Nephron (organoid): ENCODE measurements at regions not wholly inside any gene's neighbourhood (a gene's known extent, or its start where the extent isn't known, plus 50 kb on each side); places are given as distances from the start of the nearest gene placed in this dataset.

Source experiments
- H3K27ac Mint-ChIP-seq, 3 experiments: 2 replicates each; pipeline ENCODE4 v1.8.0; 2020; ENCODE audit warnings: mixed read lengths in 3 of 3, mild to moderate bottlenecking in 2 of 3, moderate library complexity in 1 of 3
- H3K27me3 Mint-ChIP-seq: 2 replicates; pipeline ENCODE4 v1.8.0; 2021; ENCODE audit warnings: low read depth, mild to moderate bottlenecking, moderate library complexity, mixed read lengths
- H3K36me3 Mint-ChIP-seq: 2 replicates; pipeline ENCODE4 v1.8.0; 2020; ENCODE audit warnings: low read depth, mixed read lengths
- H3K4me1 Mint-ChIP-seq: 2 replicates; pipeline ENCODE4 v1.8.0; 2020; ENCODE audit warnings: mixed read lengths
- H3K4me3 Mint-ChIP-seq, 3 experiments: 2 replicates each; pipeline ENCODE4 v1.8.0; 2020; ENCODE audit warnings: mild to moderate bottlenecking in 3 of 3, mixed read lengths in 3 of 3, moderate library complexity in 2 of 3
- H3K9me3 Mint-ChIP-seq: 2 replicates; pipeline ENCODE4 v1.8.0; 2020; ENCODE audit warnings: mixed read lengths
- TF ChIP-seq, protein P1 (sequence below), 3 experiments: fragments of 200-600 bp; sonication (generic); IDR thresholded peaks; one replicate each; pipeline ENCODE4 v1.5.0; 2021; ENCODE audit warnings: antibody characterized with exemption in 3 of 3; ENCODE audit not compliant: unreplicated experiment in 3 of 3

DNA sequence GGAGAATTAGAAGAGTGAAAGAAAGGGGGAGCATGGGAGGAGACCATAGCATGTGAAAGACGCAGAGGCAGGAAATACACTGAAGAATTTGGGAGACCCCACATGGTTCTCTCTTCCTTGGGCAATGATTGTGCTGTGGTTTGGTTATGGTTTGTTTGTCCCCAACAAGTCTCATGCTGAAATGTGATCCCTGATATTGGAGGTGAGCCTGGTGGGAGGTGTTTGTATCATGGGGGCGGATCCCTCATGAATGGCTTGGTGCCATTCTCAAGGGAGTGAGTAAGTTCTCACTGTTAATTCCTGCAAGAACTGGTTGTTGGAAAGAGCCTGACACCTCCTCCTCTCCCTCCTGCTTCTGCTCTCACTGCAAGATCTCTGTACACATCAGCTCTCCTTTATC, 78.6 kb upstream of the RAI2 start:
- Mint-ChIP-seq H3K27me3 (no peaks in the 10 kb centered on the region), H3K4me3 (no peak overlapping the region), H3K27ac (no peak overlapping the region), H3K9me3 (peaks cover 15% of the 10 kb centered on the region), H3K4me1 (no peaks in the 10 kb centered on the region), H3K36me3 (no peaks in the 10 kb centered on the region)
- TF ChIP-seq, protein P1, sequence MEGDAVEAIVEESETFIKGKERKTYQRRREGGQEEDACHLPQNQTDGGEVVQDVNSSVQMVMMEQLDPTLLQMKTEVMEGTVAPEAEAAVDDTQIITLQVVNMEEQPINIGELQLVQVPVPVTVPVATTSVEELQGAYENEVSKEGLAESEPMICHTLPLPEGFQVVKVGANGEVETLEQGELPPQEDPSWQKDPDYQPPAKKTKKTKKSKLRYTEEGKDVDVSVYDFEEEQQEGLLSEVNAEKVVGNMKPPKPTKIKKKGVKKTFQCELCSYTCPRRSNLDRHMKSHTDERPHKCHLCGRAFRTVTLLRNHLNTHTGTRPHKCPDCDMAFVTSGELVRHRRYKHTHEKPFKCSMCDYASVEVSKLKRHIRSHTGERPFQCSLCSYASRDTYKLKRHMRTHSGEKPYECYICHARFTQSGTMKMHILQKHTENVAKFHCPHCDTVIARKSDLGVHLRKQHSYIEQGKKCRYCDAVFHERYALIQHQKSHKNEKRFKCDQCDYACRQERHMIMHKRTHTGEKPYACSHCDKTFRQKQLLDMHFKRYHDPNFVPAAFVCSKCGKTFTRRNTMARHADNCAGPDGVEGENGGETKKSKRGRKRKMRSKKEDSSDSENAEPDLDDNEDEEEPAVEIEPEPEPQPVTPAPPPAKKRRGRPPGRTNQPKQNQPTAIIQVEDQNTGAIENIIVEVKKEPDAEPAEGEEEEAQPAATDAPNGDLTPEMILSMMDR (IDR thresholded peaks at IDR 0.05; ENCODE audit: unreplicated experiment in 3 of 3), result no peak

DNA sequence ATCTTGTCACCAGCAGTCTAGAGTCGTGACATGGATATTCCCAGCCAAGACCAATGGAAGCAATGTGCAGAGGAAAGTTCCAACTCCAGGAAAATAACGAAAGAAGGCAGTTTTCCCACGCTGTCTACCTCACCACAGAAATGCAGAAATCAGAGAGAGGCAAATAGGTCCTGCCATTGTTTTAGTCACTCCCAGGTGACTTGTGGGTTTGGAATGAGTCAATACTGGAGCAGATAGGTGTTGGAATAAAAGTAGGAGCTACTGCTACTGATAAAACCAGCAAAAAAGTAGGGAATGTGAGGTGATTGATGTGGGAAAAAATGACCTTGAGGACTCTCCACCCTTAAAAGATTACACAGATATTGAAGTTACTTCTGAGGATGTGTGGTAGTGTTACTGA, 72.8 kb upstream of the RAI2 start:
- no peaks in the 10 kb centered on the region for H3K36me3 Mint-ChIP-seq
- H3K9me3 Mint-ChIP-seq, result peaks cover 12% of the 10 kb centered on the region
- no peaks in the 10 kb centered on the region for H3K27me3 Mint-ChIP-seq
- TF ChIP-seq, protein P1 (IDR thresholded peaks at IDR 0.05; ENCODE audit: unreplicated experiment in 3 of 3), result no peak
- no peaks in the 10 kb centered on the region for H3K4me1 Mint-ChIP-seq
- no peak overlapping the region for H3K4me3 Mint-ChIP-seq
- no peak overlapping the region for H3K27ac Mint-ChIP-seq

DNA sequence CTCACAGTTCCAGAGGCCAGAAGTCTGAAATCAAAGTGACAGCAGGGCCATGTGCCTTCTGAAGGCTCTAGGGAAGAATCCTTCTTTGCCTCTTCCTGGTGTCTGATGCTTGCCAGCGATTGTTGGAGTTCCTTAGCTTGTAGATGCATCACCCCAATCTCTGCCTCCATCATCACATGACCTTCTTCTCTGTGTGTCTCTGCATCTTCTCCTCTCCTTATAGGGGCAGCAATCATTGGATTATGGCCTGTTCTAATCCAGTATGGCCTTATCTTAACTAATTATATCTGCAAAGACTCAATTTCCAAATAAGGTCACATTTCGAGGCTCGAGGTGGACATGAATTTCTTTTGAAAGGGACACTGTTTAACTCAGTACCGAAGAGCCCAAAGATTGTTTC, 71.7 kb upstream of the RAI2 start:
- H3K9me3 Mint-ChIP-seq, result peaks cover 7% of the 10 kb centered on the region
- TF ChIP-seq, protein P1 (IDR thresholded peaks at IDR 0.05; ENCODE audit: unreplicated experiment in 3 of 3), result no peak
- no peaks in the 10 kb centered on the region for H3K36me3 Mint-ChIP-seq
- H3K4me3 Mint-ChIP-seq, result no peak overlapping the region
- no peaks in the 10 kb centered on the region for H3K4me1 Mint-ChIP-seq
- H3K27me3 Mint-ChIP-seq, result no peaks in the 10 kb centered on the region
- no peak overlapping the region for H3K27ac Mint-ChIP-seq

DNA sequence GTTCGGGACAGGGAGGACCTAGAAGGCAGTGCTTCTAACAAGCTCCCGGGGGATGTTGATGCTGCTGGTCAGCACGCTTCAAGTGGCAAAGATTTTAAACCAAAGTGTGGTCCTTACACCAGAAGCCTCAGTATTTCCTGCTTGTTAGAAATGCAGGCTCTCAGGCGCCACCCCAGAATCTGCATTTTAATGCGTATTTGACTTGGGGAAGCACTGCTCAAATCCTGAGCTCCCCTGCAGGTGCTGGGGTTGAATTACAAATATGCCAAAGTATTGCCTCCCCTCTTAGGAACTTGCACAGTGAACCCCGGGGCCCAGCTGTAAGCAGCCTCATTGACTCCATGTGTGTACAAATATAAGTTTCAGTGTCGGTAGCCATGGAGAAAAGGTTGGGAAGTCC, 70.8 kb upstream of the RAI2 start:
- no peaks in the 10 kb centered on the region for H3K27me3 Mint-ChIP-seq
- H3K4me1 Mint-ChIP-seq, result no peaks in the 10 kb centered on the region
- H3K4me3 Mint-ChIP-seq, result no peak overlapping the region
- H3K27ac Mint-ChIP-seq, result no peak overlapping the region
- H3K9me3 Mint-ChIP-seq, result no peaks in the 10 kb centered on the region
- no peaks in the 10 kb centered on the region for H3K36me3 Mint-ChIP-seq
- TF ChIP-seq, protein P1 (IDR thresholded peaks at IDR 0.05; ENCODE audit: unreplicated experiment in 3 of 3), result no peak

DNA sequence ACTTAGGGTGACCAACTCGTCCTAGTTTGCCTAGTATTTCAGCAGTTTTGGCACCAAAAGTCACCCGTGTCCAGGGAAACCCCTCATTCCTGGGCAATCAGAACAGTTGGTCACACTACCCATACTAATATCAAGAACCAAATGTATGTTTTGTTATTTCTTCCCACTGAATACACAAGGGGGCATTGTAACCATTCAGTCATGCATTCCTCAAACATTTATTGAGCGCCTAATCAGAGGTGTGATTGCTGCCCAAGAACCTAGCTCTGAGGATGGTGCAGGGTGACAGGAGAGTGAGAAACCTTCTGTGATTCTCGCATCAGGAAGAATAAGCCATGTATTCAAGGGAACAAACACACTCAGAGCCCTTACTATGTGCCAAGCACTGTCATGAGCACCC, 69.8 kb upstream of the RAI2 start:
- Mint-ChIP-seq H3K27me3 (no peaks in the 10 kb centered on the region), H3K36me3 (no peaks in the 10 kb centered on the region), H3K4me1 (no peaks in the 10 kb centered on the region), H3K27ac (no peak overlapping the region), H3K4me3 (no peak overlapping the region), H3K9me3 (peaks cover 6% of the 10 kb centered on the region)
- TF ChIP-seq, protein P1 (IDR thresholded peaks at IDR 0.05; ENCODE audit: unreplicated experiment in 3 of 3), result no peak

DNA sequence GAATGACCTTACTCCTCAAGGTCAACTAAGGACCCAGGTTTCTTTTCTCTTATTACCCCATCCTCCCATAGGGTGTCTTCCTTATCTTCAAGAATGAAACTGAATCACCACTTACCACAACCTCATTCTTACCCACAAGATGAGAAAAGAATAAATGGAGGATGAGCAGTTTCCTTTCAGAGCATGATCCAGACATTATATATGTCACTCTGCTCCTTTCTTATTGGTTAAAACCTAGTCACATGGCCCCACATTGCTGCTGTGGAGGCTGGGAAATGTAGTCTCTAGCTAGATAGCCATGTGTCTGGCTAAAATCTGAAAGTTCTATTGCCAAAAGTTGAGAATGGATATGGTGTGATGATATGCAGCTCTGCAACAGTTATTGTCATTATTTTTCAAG, 62.4 kb upstream of the RAI2 start:
- no peak overlapping the region for H3K4me3 Mint-ChIP-seq
- no peak overlapping the region for H3K27ac Mint-ChIP-seq
- TF ChIP-seq, protein P1 (IDR thresholded peaks at IDR 0.05; ENCODE audit: unreplicated experiment in 3 of 3), result no peak
- H3K9me3 Mint-ChIP-seq, result peaks cover 9% of the 10 kb centered on the region
- H3K4me1 Mint-ChIP-seq, result no peaks in the 10 kb centered on the region
- H3K36me3 Mint-ChIP-seq, result no peaks in the 10 kb centered on the region
- no peaks in the 10 kb centered on the region for H3K27me3 Mint-ChIP-seq
